Mammary epithelial cell (primary cell): ENCODE measurements at regions not wholly inside any gene's neighbourhood (a gene's known extent, or its start where the extent isn't known, plus 50 kb on each side); places are given as distances from the start of the nearest gene placed in this dataset.
A peak's percentile ranks its signal among the peaks of the same experiment; 100 is the strongest.

Experiments
- EZH2 ChIP-seq: IDR thresholded peaks from 2 replicates; pipeline ENCODE4 v1.6.1; 2012; ENCODE audit warnings: low read length, inconsistent platforms, borderline replicate concordance
- TF ChIP-seq, protein P1 (sequence below), 2 donors: IDR thresholded peaks in 1 of 2; conservative IDR thresholded peaks in 1 of 2; 2 replicates each; pipeline ENCODE4 v1.5.1; 2011 to 2012; ENCODE audit warnings: inconsistent platforms in 2 of 2, low read length in 2 of 2, mild to moderate bottlenecking in 2 of 2, control low read depth in 1 of 2, low read depth in 1 of 2; ENCODE audit not compliant: insufficient read depth in 1 of 2; ENCODE audit errors: extremely low read depth in 1 of 2

DNA sequence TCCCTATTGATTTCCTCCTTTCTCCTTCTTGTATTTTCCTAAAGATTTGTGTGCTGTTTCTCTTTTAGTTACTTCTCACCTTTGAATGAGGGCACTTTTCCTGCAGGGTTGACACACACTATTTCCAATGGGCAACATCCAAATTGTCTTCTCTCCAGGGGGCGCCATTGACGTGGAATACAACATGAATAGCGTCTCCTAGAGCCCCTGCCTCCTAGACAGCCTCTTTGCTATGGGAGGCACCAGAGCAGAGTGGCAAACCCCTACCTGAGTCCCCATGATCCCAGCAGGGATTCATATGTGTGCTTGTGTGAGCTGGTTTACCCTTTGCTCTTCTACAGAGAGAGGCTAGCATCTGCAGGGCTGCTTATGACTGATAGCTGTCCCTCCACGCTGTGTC is 61.3 kb upstream of the ITSN2 start:
- no peak for TF ChIP-seq EZH2
- TF ChIP-seq, protein P1, sequence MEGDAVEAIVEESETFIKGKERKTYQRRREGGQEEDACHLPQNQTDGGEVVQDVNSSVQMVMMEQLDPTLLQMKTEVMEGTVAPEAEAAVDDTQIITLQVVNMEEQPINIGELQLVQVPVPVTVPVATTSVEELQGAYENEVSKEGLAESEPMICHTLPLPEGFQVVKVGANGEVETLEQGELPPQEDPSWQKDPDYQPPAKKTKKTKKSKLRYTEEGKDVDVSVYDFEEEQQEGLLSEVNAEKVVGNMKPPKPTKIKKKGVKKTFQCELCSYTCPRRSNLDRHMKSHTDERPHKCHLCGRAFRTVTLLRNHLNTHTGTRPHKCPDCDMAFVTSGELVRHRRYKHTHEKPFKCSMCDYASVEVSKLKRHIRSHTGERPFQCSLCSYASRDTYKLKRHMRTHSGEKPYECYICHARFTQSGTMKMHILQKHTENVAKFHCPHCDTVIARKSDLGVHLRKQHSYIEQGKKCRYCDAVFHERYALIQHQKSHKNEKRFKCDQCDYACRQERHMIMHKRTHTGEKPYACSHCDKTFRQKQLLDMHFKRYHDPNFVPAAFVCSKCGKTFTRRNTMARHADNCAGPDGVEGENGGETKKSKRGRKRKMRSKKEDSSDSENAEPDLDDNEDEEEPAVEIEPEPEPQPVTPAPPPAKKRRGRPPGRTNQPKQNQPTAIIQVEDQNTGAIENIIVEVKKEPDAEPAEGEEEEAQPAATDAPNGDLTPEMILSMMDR (conservative IDR thresholded peaks at IDR 0.05 in 1 of 2, IDR thresholded peaks at IDR 0.05 in 1 of 2; ENCODE audit: extremely low read depth in 1 of 2, insufficient read depth in 1 of 2, low read depth in 1 of 2, low read length in 2 of 2), result peak; percentile 35 to 69
